Mesenchymal stem cell (in vitro differentiated cells and primary cell): ENCODE measurements at regions not wholly inside any gene's neighbourhood (a gene's known extent, or its start where the extent isn't known, plus 50 kb on each side); places are given as distances from the start of the nearest gene placed in this dataset.
"Not testable (repeated sequence)": the region's sequence is repeated elsewhere in the genome, so short reads cannot be mapped to it uniquely, and the experiment has no call there.

Experiments
- DNase-seq: peaks from one replicate; pipeline ENCODE4 v3.0.0-alpha.2; 2013
- H2AFZ ChIP-seq: one replicate; pipeline ENCODE4 v1.6.1; 2013; ENCODE audit warnings: low read depth, mild to moderate bottlenecking, control low read depth, inconsistent platforms, low read length, moderate library complexity
- H2AK5ac ChIP-seq: 2 replicates; pipeline ENCODE4 v1.6.1; 2013; ENCODE audit warnings: low read length, moderate library complexity, mild to moderate bottlenecking, inconsistent platforms; ENCODE audit not compliant: severe bottlenecking
- H2BK120ac ChIP-seq: one replicate; pipeline ENCODE4 v1.6.1; 2013; ENCODE audit warnings: low read depth, mild to moderate bottlenecking, inconsistent platforms, low read length, moderate library complexity
- H2BK12ac ChIP-seq, 2 experiments: one replicate each; pipeline ENCODE4 v1.6.1; 2013; ENCODE audit warnings: inconsistent platforms in 2 of 2, low read length in 2 of 2, mild to moderate bottlenecking in 2 of 2, moderate library complexity in 2 of 2, control low read depth in 1 of 2
- H2BK15ac ChIP-seq: one replicate; pipeline ENCODE4 v1.6.1; 2013; ENCODE audit warnings: mild to moderate bottlenecking, low read depth, inconsistent platforms; ENCODE audit not compliant: poor library complexity, severe bottlenecking
- H2BK5ac ChIP-seq: 2 replicates; pipeline ENCODE4 v1.6.1; 2013; ENCODE audit warnings: low read depth, mild to moderate bottlenecking, low read length, control low read depth, inconsistent platforms; ENCODE audit not compliant: poor library complexity, severe bottlenecking
- H3K14ac ChIP-seq, 2 experiments: one replicate each; pipeline ENCODE4 v1.6.1; 2013; ENCODE audit warnings: inconsistent platforms in 2 of 2, low read length in 2 of 2, control low read depth in 1 of 2, mild to moderate bottlenecking in 1 of 2, moderate library complexity in 1 of 2
- H3K18ac ChIP-seq, 2 experiments: one replicate each; pipeline ENCODE4 v1.6.1; 2013; ENCODE audit warnings: inconsistent platforms in 2 of 2, low read length in 2 of 2, control low read depth in 1 of 2, low read depth in 1 of 2, mild to moderate bottlenecking in 1 of 2
- H3K23ac ChIP-seq, 2 experiments: one replicate each; pipeline ENCODE4 v1.6.1; 2013; ENCODE audit warnings: inconsistent platforms in 2 of 2, low read length in 2 of 2, mild to moderate bottlenecking in 2 of 2, moderate library complexity in 2 of 2, control low read depth in 1 of 2
- H3K27ac ChIP-seq: 2 replicates; pipeline ENCODE4 v1.5.1; 2013; ENCODE audit warnings: mild to moderate bottlenecking, moderate library complexity, low read length, control low read depth, inconsistent platforms; ENCODE audit not compliant: poor library complexity, severe bottlenecking
- H3K27me3 ChIP-seq, 2 experiments: 2 replicates each; pipeline versions ENCODE4 v1.6.1 to v1.7.0; 2013; ENCODE audit warnings: low read length in 2 of 2, mild to moderate bottlenecking in 2 of 2, moderate library complexity in 2 of 2, control low read depth in 1 of 2, inconsistent platforms in 1 of 2; ENCODE audit not compliant: control insufficient read depth in 1 of 2, insufficient read depth in 1 of 2
- H3K36me3 ChIP-seq, 2 experiments: 2 replicates each; pipeline versions ENCODE4 v1.6.1 to v1.7.0; 2013; ENCODE audit warnings: low read length in 2 of 2, control low read depth in 1 of 2, inconsistent platforms in 1 of 2, low read depth in 1 of 2, mild to moderate bottlenecking in 1 of 2; ENCODE audit not compliant: insufficient read depth in 2 of 2, control insufficient read depth in 1 of 2
- H3K4ac ChIP-seq, 2 experiments: one replicate each; pipeline ENCODE4 v1.6.1; 2013; ENCODE audit warnings: inconsistent platforms in 2 of 2, low read length in 2 of 2, mild to moderate bottlenecking in 2 of 2, moderate library complexity in 2 of 2, control low read depth in 1 of 2, low read depth in 1 of 2
- H3K4me1 ChIP-seq: 2 replicates; pipeline ENCODE4 v1.6.1; 2013; ENCODE audit warnings: low read depth, low read length, control low read depth; ENCODE audit not compliant: control insufficient read depth, insufficient read depth
- H3K4me2 ChIP-seq: 2 replicates; pipeline ENCODE4 v1.6.1; 2013; ENCODE audit warnings: low read length, mild to moderate bottlenecking, inconsistent platforms; ENCODE audit not compliant: poor library complexity, severe bottlenecking
- H3K4me3 ChIP-seq, 2 experiments: 2 replicates each; pipeline versions ENCODE4 v1.5.1 to v1.7.0; 2013; ENCODE audit warnings: low read length in 2 of 2, mild to moderate bottlenecking in 2 of 2, control low read depth in 1 of 2, low read depth in 1 of 2; ENCODE audit not compliant: insufficient read depth in 1 of 2
- H3K79me1 ChIP-seq: replicated peaks from 2 replicates; pipeline ENCODE4 v1.6.1; 2013; ENCODE audit warnings: mild to moderate bottlenecking, control low read depth, low read length, inconsistent platforms; ENCODE audit not compliant: poor library complexity, severe bottlenecking
- H3K9ac ChIP-seq: 2 replicates; pipeline ENCODE4 v1.7.0; 2013; ENCODE audit warnings: mild to moderate bottlenecking, low read length, moderate library complexity
- H3K9me3 ChIP-seq: 2 replicates; pipeline ENCODE4 v1.7.0; 2013; ENCODE audit warnings: mild to moderate bottlenecking, low read length; ENCODE audit not compliant: control insufficient read depth
- H4K8ac ChIP-seq: one replicate; pipeline ENCODE4 v1.6.1; 2013; ENCODE audit warnings: inconsistent platforms, mild to moderate bottlenecking, low read length, moderate library complexity
- H4K91ac ChIP-seq: one replicate; pipeline ENCODE4 v1.6.1; 2013; ENCODE audit warnings: mild to moderate bottlenecking, low read length, inconsistent platforms
- WGBS: methylation state at CpG from one replicate; pipeline ENCODE4 v1.1.7; 2013; ENCODE audit warnings: mixed read lengths; 5-methylcytosine and 5-hydroxymethylcytosine counted together

DNA sequence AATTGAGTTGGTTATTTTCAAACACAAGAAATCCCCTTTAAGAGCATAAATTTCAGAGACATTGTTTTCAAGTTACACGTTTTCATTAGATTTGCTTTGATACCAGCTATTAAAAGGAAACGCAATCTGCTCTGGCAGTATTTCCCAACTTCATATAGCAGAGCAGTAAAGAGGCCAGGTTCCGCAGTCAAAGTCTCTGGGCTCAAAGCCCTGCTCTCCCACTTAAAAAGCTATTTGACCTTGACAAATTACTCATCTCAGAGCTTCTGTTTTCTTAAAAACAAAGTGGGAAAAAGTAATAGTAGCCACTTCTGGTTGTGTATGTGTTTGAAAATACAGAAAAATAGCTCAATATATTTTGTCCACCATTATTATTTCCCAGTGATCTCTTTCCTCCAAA, 89.7 kb upstream of the CDYL2 start:
- no peak for DNase-seq
- WGBS = 84% methylated on average over 2 of the region's 3 CpGs
- Histone ChIP-seq H3K18ac (no peak overlapping the region), H2BK5ac (no peak overlapping the region), H2BK12ac (no peak overlapping the region), H3K79me1 (no peaks in the 10 kb centered on the region), H3K14ac (no peak overlapping the region), H3K4me1 (no peaks in the 10 kb centered on the region), H2AK5ac (no peak overlapping the region), H3K9me3 (no peaks in the 10 kb centered on the region), H3K4me2 (no peak overlapping the region), H3K27ac (no peak overlapping the region), H3K23ac (no peak overlapping the region), H2BK15ac (no peak overlapping the region), H2AFZ (no peak overlapping the region), H2BK120ac (no peak overlapping the region), H3K36me3 (no peaks in the 10 kb centered on the region), H4K8ac (no peak overlapping the region), H4K91ac (no peak overlapping the region), H3K4me3 (no peak overlapping the region), H3K4ac (no peak overlapping the region), H3K9ac (no peak overlapping the region), H3K27me3 (no peaks in the 10 kb centered on the region)

DNA sequence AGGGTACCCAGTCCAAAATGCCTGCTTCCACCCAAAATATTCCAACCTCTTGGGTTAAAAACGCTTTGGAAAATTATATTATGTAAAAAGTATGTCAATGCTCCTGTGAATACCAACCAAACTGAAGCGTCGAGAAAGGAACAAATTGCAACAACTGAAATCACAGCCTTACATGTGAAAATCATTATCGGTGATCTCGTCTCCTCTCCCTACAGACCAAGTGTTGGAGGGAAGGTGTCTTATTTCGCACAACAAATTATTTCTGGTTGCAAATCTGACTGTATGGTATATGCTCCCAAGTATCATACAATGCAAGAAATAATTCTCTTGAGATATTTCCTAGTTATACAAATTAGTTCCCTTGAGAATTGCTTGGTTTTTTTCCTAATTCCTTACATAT, 89.3 kb upstream of the CDYL2 start:
- Histone ChIP-seq H2BK15ac (no peak overlapping the region), H3K27ac (no peak overlapping the region), H2AK5ac (no peak overlapping the region), H3K23ac (no peak overlapping the region), H3K14ac (no peak overlapping the region), H3K9ac (no peak overlapping the region), H3K18ac (no peak overlapping the region), H2AFZ (no peak overlapping the region), H4K91ac (no peak overlapping the region), H3K36me3 (no peaks in the 10 kb centered on the region), H3K4me2 (no peak overlapping the region), H3K79me1 (no peaks in the 10 kb centered on the region), H3K4me3 (no peak overlapping the region), H3K9me3 (no peaks in the 10 kb centered on the region), H3K4ac (no peak overlapping the region), H3K27me3 (no peaks in the 10 kb centered on the region), H3K4me1 (no peaks in the 10 kb centered on the region), H2BK120ac (no peak overlapping the region), H4K8ac (no peak overlapping the region), H2BK5ac (no peak overlapping the region), H2BK12ac (no peak overlapping the region)
- DNase-seq = no peak
- 100% methylated on average over 2 of the region's 6 CpGs for WGBS

- H3K79me1 ChIP-seq, H3K4me1 ChIP-seq, H2BK15ac ChIP-seq, H3K36me3 ChIP-seq, H2AK5ac ChIP-seq, H3K23ac ChIP-seq, H3K18ac ChIP-seq, H4K8ac ChIP-seq, H3K27me3 ChIP-seq, H3K4ac ChIP-seq, H3K14ac ChIP-seq, H2AFZ ChIP-seq, H2BK12ac ChIP-seq, H3K27ac ChIP-seq, H2BK5ac ChIP-seq, H3K4me2 ChIP-seq, H3K9me3 ChIP-seq, DNase-seq, H2BK120ac ChIP-seq, H4K91ac ChIP-seq, H3K4me3 ChIP-seq, H3K9ac ChIP-seq: not testable (repeated sequence)
- WGBS = 64% methylated on average over 8 of the region's 10 CpGs
Measured at GRCh38 chr16:80892395-80892794, 88.0 kb upstream of the CDYL2 start.

GRCh38 chr16:80889779-80890359, 85.5 kb upstream of the CDYL2 start:
- 78% methylated on average over 4 of the region's 4 CpGs for WGBS
- no peak overlapping the region for H3K4ac ChIP-seq
- no peak overlapping the region for H4K8ac ChIP-seq
- no peak overlapping the region for H3K27ac ChIP-seq
- no peaks in the 10 kb centered on the region for H3K4me1 ChIP-seq
- no peak overlapping the region for H3K4me2 ChIP-seq
- no peak overlapping the region for H2BK12ac ChIP-seq
- no peak overlapping the region for H3K4me3 ChIP-seq
- H3K9ac ChIP-seq = no peak overlapping the region
- no peak overlapping the region for H2AFZ ChIP-seq
- DNase-seq = no peak
- no peak overlapping the region for H2AK5ac ChIP-seq
- no peak overlapping the region for H2BK5ac ChIP-seq
- H3K18ac ChIP-seq = no peak overlapping the region
- H3K23ac ChIP-seq = no peak overlapping the region
- no peak overlapping the region for H3K14ac ChIP-seq
- no peak overlapping the region for H4K91ac ChIP-seq
- H3K79me1 ChIP-seq = no peaks in the 10 kb centered on the region
- no peak overlapping the region for H2BK15ac ChIP-seq
- H3K9me3 ChIP-seq = no peaks in the 10 kb centered on the region
- H3K36me3 ChIP-seq = no peaks in the 10 kb centered on the region
- no peaks in the 10 kb centered on the region for H3K27me3 ChIP-seq
- H2BK120ac ChIP-seq = no peak overlapping the region
